Liver (tissue), 8 donors: ENCODE measurements at regions not wholly inside any gene's neighbourhood (a gene's known extent, or its start where the extent isn't known, plus 50 kb on each side); places are given as distances from the start of the nearest gene placed in this dataset.

ENCODE experiments used
- DNase-seq: peaks from one replicate; pipeline ENCODE4 v3.0.0-alpha.2; 2017; ENCODE audit warnings: low spot score
- H3K27ac ChIP-seq, 2 donors: one replicate each; pipeline ENCODE4 v1.7.0; 2013; ENCODE audit warnings: inconsistent platforms in 2 of 2, low read length in 2 of 2, control low read depth in 1 of 2, low read depth in 1 of 2, mild to moderate bottlenecking in 1 of 2
- H3K27me3 ChIP-seq, 4 donors: one replicate each; pipeline versions ENCODE4 v1.6.1 to v1.7.0; 2013; ENCODE audit warnings: low read length in 3 of 4, inconsistent platforms in 1 of 4, mild to moderate bottlenecking in 1 of 4, moderate library complexity in 1 of 4; ENCODE audit not compliant: control insufficient read depth in 4 of 4, insufficient read depth in 4 of 4
- H3K36me3 ChIP-seq, 4 donors: one replicate each; pipeline versions ENCODE4 v1.6.1 to v1.7.0; 2013; ENCODE audit warnings: low read length in 3 of 4, mild to moderate bottlenecking in 3 of 4, low read depth in 1 of 4, moderate library complexity in 1 of 4; ENCODE audit not compliant: control insufficient read depth in 4 of 4, insufficient read depth in 3 of 4
- H3K4me1 ChIP-seq, 4 donors: one replicate each; pipeline versions ENCODE4 v1.6.1 to v1.7.0; 2013; ENCODE audit warnings: low read length in 3 of 4, mild to moderate bottlenecking in 3 of 4, moderate library complexity in 1 of 4; ENCODE audit not compliant: control insufficient read depth in 4 of 4, insufficient read depth in 4 of 4
- H3K4me3 ChIP-seq, 3 donors: one replicate each; pipeline versions ENCODE4 v1.6.1 to v1.7.0; 2013; ENCODE audit warnings: low read length in 3 of 3, control low read depth in 1 of 3, low read depth in 1 of 3, mild to moderate bottlenecking in 1 of 3
- H3K9ac ChIP-seq, 2 donors: one replicate each; pipeline ENCODE4 v1.7.0; 2013; ENCODE audit warnings: low read length in 2 of 2, mild to moderate bottlenecking in 2 of 2, moderate library complexity in 2 of 2, control low read depth in 1 of 2, low read depth in 1 of 2
- H3K9me3 ChIP-seq, 4 donors: one replicate each; pipeline versions ENCODE4 v1.6.1 to v1.7.0; 2013; ENCODE audit warnings: low read length in 3 of 4; ENCODE audit not compliant: control insufficient read depth in 4 of 4
- CTCF ChIP-seq: fragments of 150-350 bp; IDR thresholded peaks from 2 replicates; pipeline ENCODE4 v1.5.1; 2017; ENCODE audit warnings: improper control_type of control experiment, low read depth, low read length; ENCODE audit not compliant: missing input control
- EGR1 ChIP-seq, 2 donors: IDR thresholded peaks; 2 replicates each; pipeline ENCODE4 v1.6.1; 2016 to 2018; ENCODE audit warnings: antibody characterized with exemption in 2 of 2, low read depth in 2 of 2
- FOXA2 ChIP-seq: IDR thresholded peaks from 2 replicates; pipeline ENCODE4 v1.6.1; 2016; ENCODE audit warnings: antibody characterized with exemption
- GABPA ChIP-seq, 2 donors: IDR thresholded peaks in 1 of 2; conservative IDR thresholded peaks in 1 of 2; 2 replicates each; pipeline ENCODE4 v1.6.1; 2016; ENCODE audit warnings: antibody characterized with exemption in 2 of 2, mild to moderate bottlenecking in 1 of 2, moderate library complexity in 1 of 2
- HNF4A ChIP-seq, 2 donors: conservative IDR thresholded peaks; 2 replicates each; pipeline ENCODE4 v1.6.1; 2016; ENCODE audit warnings: antibody characterized with exemption in 2 of 2, mild to moderate bottlenecking in 2 of 2
- JUND ChIP-seq, 2 donors: IDR thresholded peaks; 2 replicates each; pipeline ENCODE4 v1.6.1; 2016; ENCODE audit warnings: antibody characterized with exemption in 2 of 2
- MAX ChIP-seq: IDR thresholded peaks from 2 replicates; pipeline ENCODE4 v1.6.1; 2016; ENCODE audit warnings: antibody characterized with exemption
- RAD21 ChIP-seq, 2 donors: IDR thresholded peaks; 2 replicates each; pipeline ENCODE4 v1.6.1; 2016; ENCODE audit warnings: antibody characterized with exemption in 2 of 2, mild to moderate bottlenecking in 2 of 2
- REST ChIP-seq: IDR thresholded peaks from 2 replicates; pipeline ENCODE4 v1.6.1; 2016; ENCODE audit warnings: antibody characterized with exemption, mild to moderate bottlenecking
- RXRA ChIP-seq, 2 donors: IDR thresholded peaks; 2 replicates each; pipeline ENCODE4 v1.6.1; 2017 to 2018; ENCODE audit warnings: antibody characterized with exemption in 2 of 2, mild to moderate bottlenecking in 1 of 2
- SP1 ChIP-seq: IDR thresholded peaks from 2 replicates; pipeline ENCODE4 v1.6.1; 2018; ENCODE audit warnings: antibody characterized with exemption, mild to moderate bottlenecking
- TAF1 ChIP-seq: conservative IDR thresholded peaks from 2 replicates; pipeline ENCODE4 v1.6.1; 2016; ENCODE audit warnings: antibody characterized with exemption, mild to moderate bottlenecking
- YY1 ChIP-seq: IDR thresholded peaks from 2 replicates; pipeline ENCODE4 v1.6.1; 2016; ENCODE audit warnings: antibody characterized with exemption, mild to moderate bottlenecking
- WGBS: extraction: QIAGEN DNeasy Blood & Tissue Kit; methylation state at CpG from one replicate; pipeline ENCODE4 v1.1.7; 2013; 5-methylcytosine and 5-hydroxymethylcytosine counted together
- TF ChIP-seq, protein P1 (sequence below): IDR thresholded peaks from 2 replicates; pipeline ENCODE4 v1.6.1; 2016; ENCODE audit warnings: antibody characterized with exemption
- TF ChIP-seq, protein P2 (sequence below): IDR thresholded peaks from 2 replicates; pipeline ENCODE4 v1.6.1; 2016; ENCODE audit warnings: antibody characterized with exemption
- donor health status: healthy.
- donor health status: healthy.
- donor health status: healthy.
- donor health status: healthy.
- donor health status: healthy.

DNA sequence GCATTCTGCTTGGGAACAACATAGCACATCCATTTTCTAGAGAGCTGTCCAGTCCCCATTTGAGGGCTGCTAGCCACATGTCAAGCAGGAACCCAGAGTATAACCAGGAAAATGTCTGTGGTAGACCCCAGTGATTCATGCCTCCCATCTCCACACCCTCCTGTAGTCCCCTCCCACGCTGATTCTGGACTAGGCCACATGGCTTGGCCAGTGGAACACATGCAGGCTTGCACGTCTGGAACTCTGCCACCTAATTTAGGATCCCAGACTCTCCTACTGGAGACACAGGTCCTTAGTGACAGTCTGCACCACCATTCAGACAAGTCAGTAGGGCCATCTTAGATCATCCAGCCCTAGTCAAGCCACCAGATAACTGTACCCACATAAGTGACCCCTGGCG, 149.8 kb downstream of the ZIC5 start:
- Histone ChIP-seq H3K9me3 (no peaks in the 10 kb centered on the region), H3K27ac (no peak overlapping the region), H3K27me3 (no peaks in the 10 kb centered on the region), H3K4me1 (peaks cover 0 to 11% (median 2%) of the 10 kb centered on the region in 4 donors), H3K36me3 (no peaks in the 10 kb centered on the region), H3K9ac (no peak overlapping the region), H3K4me3 (no peak overlapping the region)
- DNase-seq = no peak
- WGBS = 95% methylated on average over 3 of the region's 3 CpGs
- TF ChIP-seq MAX (no peak), FOXA2 (no peak), RAD21 (IDR thresholded peaks at IDR 0.05) (no peak), RXRA (IDR thresholded peaks at IDR 0.05) (no peak), EGR1 (IDR thresholded peaks at IDR 0.05; ENCODE audit: low read depth in 2 of 2) (no peak), YY1 (no peak), GABPA (IDR thresholded peaks at IDR 0.05 in 1 of 2, conservative IDR thresholded peaks at IDR 0.05 in 1 of 2) (no peak), SP1 (no peak), TAF1 (no peak), REST (no peak), CTCF (no peak)
- TF ChIP-seq, protein P1, sequence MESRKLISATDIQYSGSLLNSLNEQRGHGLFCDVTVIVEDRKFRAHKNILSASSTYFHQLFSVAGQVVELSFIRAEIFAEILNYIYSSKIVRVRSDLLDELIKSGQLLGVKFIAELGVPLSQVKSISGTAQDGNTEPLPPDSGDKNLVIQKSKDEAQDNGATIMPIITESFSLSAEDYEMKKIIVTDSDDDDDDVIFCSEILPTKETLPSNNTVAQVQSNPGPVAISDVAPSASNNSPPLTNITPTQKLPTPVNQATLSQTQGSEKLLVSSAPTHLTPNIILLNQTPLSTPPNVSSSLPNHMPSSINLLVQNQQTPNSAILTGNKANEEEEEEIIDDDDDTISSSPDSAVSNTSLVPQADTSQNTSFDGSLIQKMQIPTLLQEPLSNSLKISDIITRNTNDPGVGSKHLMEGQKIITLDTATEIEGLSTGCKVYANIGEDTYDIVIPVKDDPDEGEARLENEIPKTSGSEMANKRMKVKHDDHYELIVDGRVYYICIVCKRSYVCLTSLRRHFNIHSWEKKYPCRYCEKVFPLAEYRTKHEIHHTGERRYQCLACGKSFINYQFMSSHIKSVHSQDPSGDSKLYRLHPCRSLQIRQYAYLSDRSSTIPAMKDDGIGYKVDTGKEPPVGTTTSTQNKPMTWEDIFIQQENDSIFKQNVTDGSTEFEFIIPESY = no peak

- Histone ChIP-seq H3K27ac (no peak overlapping the region), H3K4me1 (peaks cover 0 to 11% (median 2%) of the 10 kb centered on the region in 4 donors), H3K4me3 (no peak overlapping the region), H3K9me3 (no peaks in the 10 kb centered on the region), H3K27me3 (no peaks in the 10 kb centered on the region), H3K36me3 (no peaks in the 10 kb centered on the region), H3K9ac (no peak overlapping the region)
- no peak for DNase-seq
- TF ChIP-seq GABPA (IDR thresholded peaks at IDR 0.05 in 1 of 2, conservative IDR thresholded peaks at IDR 0.05 in 1 of 2) (no peak), HNF4A (conservative IDR thresholded peaks at IDR 0.05) (no peak), SP1 (no peak), JUND (IDR thresholded peaks at IDR 0.05) (no peak), FOXA2 (no peak), EGR1 (IDR thresholded peaks at IDR 0.05; ENCODE audit: low read depth in 2 of 2) (no peak), YY1 (no peak), TAF1 (no peak), RAD21 (IDR thresholded peaks at IDR 0.05) (no peak)
- TF ChIP-seq, protein P2, sequence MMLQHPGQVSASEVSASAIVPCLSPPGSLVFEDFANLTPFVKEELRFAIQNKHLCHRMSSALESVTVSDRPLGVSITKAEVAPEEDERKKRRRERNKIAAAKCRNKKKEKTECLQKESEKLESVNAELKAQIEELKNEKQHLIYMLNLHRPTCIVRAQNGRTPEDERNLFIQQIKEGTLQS = no peak
- TF ChIP-seq, protein P1 = no peak
- 75% methylated on average over 7 of the region's 7 CpGs for WGBS
These were observed 151.6 kb downstream of the ZIC5 start for GRCh38 chr13:99819967-99820366.
